ENCODE measurements at regions not wholly inside any gene's neighbourhood (a gene's known extent, or its start where the extent isn't known, plus 50 kb on each side); places are given as distances from the start of the nearest gene placed in this dataset.

DNA sequence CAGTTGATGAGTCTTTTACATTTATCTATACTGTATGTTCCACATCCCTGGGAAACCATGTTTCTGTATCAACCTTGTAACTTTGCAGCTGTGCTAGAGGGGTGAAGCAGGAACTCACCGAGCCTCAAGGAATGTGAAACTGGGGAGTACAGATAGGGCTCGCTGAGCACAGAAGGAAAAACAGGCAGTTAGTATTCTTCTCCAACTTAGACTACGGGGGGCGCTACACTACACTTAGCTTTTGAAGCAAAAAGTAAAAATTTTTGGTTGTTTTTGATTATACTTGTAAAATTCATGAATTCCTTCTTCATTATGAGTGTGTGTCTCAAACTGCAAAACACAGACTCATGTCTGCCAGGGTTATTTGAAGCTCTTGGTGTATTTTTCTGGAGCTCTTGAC lies 132.7 kb upstream of the RGMA start:
- no peaks in the 10 kb centered on the region for H3F3A ChIP-seq (replicated peaks; ENCODE audit: insufficient read depth)
- H3K9me2 ChIP-seq, result no peaks in the 10 kb centered on the region
- ChIA-PET POLR2A (no interaction called here), CTCF (no interaction called here)
- no peak overlapping the region for H3K9ac ChIP-seq
- no peak overlapping the region for H3K4me3 ChIP-seq (ENCODE audit: low read depth in 2 of 2, low read length in 1 of 2)
- TF ChIP-seq EZH2phosphoT487 (IDR thresholded peaks at IDR 0.05; ENCODE audit: borderline replicate concordance, low read depth) (no peak), YY1 (IDR thresholded peaks at IDR 0.05; ENCODE audit: low read depth) (no peak), MEF2A (IDR thresholded peaks at IDR 0.05; ENCODE audit: borderline replicate concordance, low read depth) (no peak), RCOR1 (IDR thresholded peaks at IDR 0.05; ENCODE audit: low read length) (no peak), NFIC (IDR thresholded peaks at IDR 0.05; ENCODE audit: borderline replicate concordance) (no peak)
- no peaks in the 10 kb centered on the region for H3K27me3 ChIP-seq (ENCODE audit: insufficient read depth)
- H3K79me2 ChIP-seq (ENCODE audit: insufficient read depth), result no peaks in the 10 kb centered on the region
- H2AFZ ChIP-seq (ENCODE audit: low read depth), result no peak overlapping the region
- peaks cover 0 to 4% of the 10 kb centered on the region in 2 experiments; a peak in 2 of 4 replicates for H3K4me1 ChIP-seq (ENCODE audit: control insufficient read depth in 1 of 2, insufficient read depth in 2 of 2, low read depth in 1 of 2, low read length in 1 of 2)
- no peak overlapping the region for H3K4me2 ChIP-seq
- no peak for DNase-seq
- no peaks in the 10 kb centered on the region for H3K36me3 ChIP-seq (replicated peaks in 1 of 2; ENCODE audit: control insufficient read depth in 1 of 2, insufficient read depth in 2 of 2, low read length in 1 of 2)
- no peaks in the 10 kb centered on the region for H4K20me1 ChIP-seq (ENCODE audit: insufficient read depth)
- WGBS (ENCODE audit: low lambda C conversion rate), result 24% methylated on average over 4 of the region's 4 CpGs
- H3K9me3 ChIP-seq, result no peaks in the 10 kb centered on the region
- H3K27ac ChIP-seq (ENCODE audit: low read depth in 2 of 2, low read length in 1 of 2), result no peak overlapping the region

DNA sequence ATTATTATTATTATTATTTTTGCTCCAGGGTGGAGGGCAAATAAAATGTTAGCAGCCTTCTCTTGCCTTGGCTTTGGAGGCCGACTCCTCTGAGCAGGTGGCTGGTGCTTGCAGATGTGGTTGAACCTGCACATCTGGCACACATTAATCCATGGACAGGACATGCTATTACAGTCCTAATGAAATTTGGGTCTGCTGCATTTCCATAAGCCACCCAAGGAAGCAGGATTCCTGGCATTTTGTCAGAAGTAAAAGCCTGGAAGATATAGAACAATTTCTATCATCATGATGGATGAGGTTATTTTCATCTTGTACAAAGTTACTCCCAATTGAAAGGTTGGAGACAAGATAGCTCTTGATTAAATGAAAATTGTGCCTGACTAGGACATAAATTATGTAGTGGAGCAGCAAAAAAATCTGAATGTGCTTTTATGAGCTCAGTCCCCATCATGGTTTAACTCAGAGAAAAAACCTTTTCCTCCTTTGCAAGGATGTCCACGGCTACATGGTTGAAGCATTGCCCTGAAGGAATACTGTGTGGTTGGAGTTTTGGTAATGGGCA lies 130.9 kb upstream of the RGMA start:
- Histone ChIP-seq H3K4me1 (ENCODE audit: control insufficient read depth in 1 of 2, insufficient read depth in 2 of 2, low read depth in 1 of 2, low read length in 1 of 2) (peaks cover 0 to 4% of the 10 kb centered on the region in 2 experiments; a peak in 2 of 4 replicates), H3K9me2 (no peaks in the 10 kb centered on the region), H4K20me1 (ENCODE audit: insufficient read depth) (no peaks in the 10 kb centered on the region), H3K27ac (ENCODE audit: low read depth in 2 of 2, low read length in 1 of 2) (no peak overlapping the region), H3K9me3 (peaks cover 6% of the 10 kb centered on the region; the same call in 1 of the 2 replicates), H3K36me3 (replicated peaks in 1 of 2; ENCODE audit: control insufficient read depth in 1 of 2, insufficient read depth in 2 of 2, low read length in 1 of 2) (no peaks in the 10 kb centered on the region), H3K27me3 (ENCODE audit: insufficient read depth) (no peaks in the 10 kb centered on the region), H3K9ac (no peak overlapping the region), H3F3A (replicated peaks; ENCODE audit: insufficient read depth) (no peaks in the 10 kb centered on the region), H3K4me2 (no peak overlapping the region), H3K4me3 (ENCODE audit: low read depth in 2 of 2, low read length in 1 of 2) (no peak overlapping the region), H2AFZ (ENCODE audit: low read depth) (no peak overlapping the region), H3K79me2 (ENCODE audit: insufficient read depth) (no peaks in the 10 kb centered on the region)
- no peak for TF ChIP-seq SMC3 (IDR thresholded peaks at IDR 0.05; ENCODE audit: low read depth, low read length)
- peak; percentile 90 for TF ChIP-seq RCOR1 (IDR thresholded peaks at IDR 0.05; ENCODE audit: low read length)
- TF ChIP-seq TCF12 (IDR thresholded peaks at IDR 0.05), result peak; percentile 20; the same call in 1 of the 2 replicates
- TF ChIP-seq CHD2 (IDR thresholded peaks at IDR 0.05; ENCODE audit: low read length, partially characterized antibody), result peak; percentile 10
- peak in 1 of 2 experiments; percentile 64; a peak in 1 of 4 replicates for TF ChIP-seq EP300 (IDR thresholded peaks at IDR 0.05; ENCODE audit: borderline replicate concordance in 1 of 2, low read depth in 1 of 2, low read length in 1 of 2)
- DNase-seq, result peak; percentile 70
- WGBS (ENCODE audit: low lambda C conversion rate), result 3% methylated on average over 2 of the region's 2 CpGs
- ChIA-PET POLR2A (no interaction called here), CTCF (interaction anchor here (1.0 to 1.1 kb wide), 2 partner anchors 189 to 845 kb away, joined by 3 read pairs; no protein-coding TSS in a partner anchor)

DNA sequence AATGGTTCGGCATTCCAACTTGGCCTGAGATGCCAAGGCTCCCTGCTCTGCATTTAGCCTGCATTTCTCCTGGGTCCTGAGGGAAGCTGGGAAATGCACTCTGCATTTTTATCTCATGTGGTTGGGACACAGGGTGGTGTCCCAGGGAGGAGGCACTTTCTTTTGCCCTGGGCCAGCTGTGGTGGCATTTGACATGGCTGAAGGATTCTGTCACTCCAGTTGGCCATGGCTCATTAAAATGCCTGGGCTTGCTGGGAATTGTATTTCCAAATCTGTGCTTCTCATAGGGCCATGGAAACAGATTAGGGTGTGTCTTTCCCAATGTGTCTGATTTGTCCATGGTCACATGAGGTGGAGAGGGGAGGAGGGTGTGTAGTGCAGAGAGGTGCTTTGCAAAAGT lies 128.3 kb upstream of the RGMA start:
- H3K9me2 ChIP-seq, result no peaks in the 10 kb centered on the region
- no peak overlapping the region for H2AFZ ChIP-seq (ENCODE audit: low read depth)
- H3K36me3 ChIP-seq (replicated peaks in 1 of 2; ENCODE audit: control insufficient read depth in 1 of 2, insufficient read depth in 2 of 2, low read length in 1 of 2), result no peaks in the 10 kb centered on the region
- no peak overlapping the region for H3K4me3 ChIP-seq (ENCODE audit: low read depth in 2 of 2, low read length in 1 of 2)
- H3K27me3 ChIP-seq (ENCODE audit: insufficient read depth), result no peaks in the 10 kb centered on the region
- no peak overlapping the region for H3K9ac ChIP-seq
- no peaks in the 10 kb centered on the region for H3F3A ChIP-seq (replicated peaks; ENCODE audit: insufficient read depth)
- no peak overlapping the region for H3K27ac ChIP-seq (ENCODE audit: low read depth in 2 of 2, low read length in 1 of 2)
- POLR2A ChIA-PET, result no interaction called here
- CTCF ChIA-PET, result no interaction called here
- H3K4me2 ChIP-seq, result no peak overlapping the region
- H4K20me1 ChIP-seq (ENCODE audit: insufficient read depth), result no peaks in the 10 kb centered on the region
- no peak for DNase-seq
- 27% methylated on average over 1 of the region's 1 CpG for WGBS (ENCODE audit: low lambda C conversion rate)
- no peaks in the 10 kb centered on the region for H3K79me2 ChIP-seq (ENCODE audit: insufficient read depth)
- peaks cover 0 to 4% of the 10 kb centered on the region in 2 experiments; a peak in 2 of 4 replicates for H3K4me1 ChIP-seq (ENCODE audit: control insufficient read depth in 1 of 2, insufficient read depth in 2 of 2, low read depth in 1 of 2, low read length in 1 of 2)
- H3K9me3 ChIP-seq, result peaks cover 6% of the 10 kb centered on the region; the same call in 1 of the 2 replicates
- TF ChIP-seq MEF2A (IDR thresholded peaks at IDR 0.05; ENCODE audit: borderline replicate concordance, low read depth) (no peak), RAD21 (IDR thresholded peaks at IDR 0.05; ENCODE audit: low read length) (no peak), TCF12 (IDR thresholded peaks at IDR 0.05) (no peak), GATA2 (CRISPR knock-in tag; IDR thresholded peaks at IDR 0.05) (no peak), IRF3 (IDR thresholded peaks at IDR 0.05; ENCODE audit: low read depth, low read length) (no peak), JUND (IDR thresholded peaks at IDR 0.05) (no peak), FOXM1 (IDR thresholded peaks at IDR 0.05; ENCODE audit: low read depth) (no peak), TAF1 (IDR thresholded peaks at IDR 0.05; ENCODE audit: borderline replicate concordance, low read depth, low read length) (no peak), TEAD4 (IDR thresholded peaks at IDR 0.05; ENCODE audit: borderline replicate concordance, insufficient read depth) (no peak), CTCF (IDR thresholded peaks at IDR 0.05) (no peak), ELF1 (IDR thresholded peaks at IDR 0.05) (no peak), SMC3 (IDR thresholded peaks at IDR 0.05; ENCODE audit: low read depth, low read length) (no peak)
- TF ChIP-seq, protein P1, sequence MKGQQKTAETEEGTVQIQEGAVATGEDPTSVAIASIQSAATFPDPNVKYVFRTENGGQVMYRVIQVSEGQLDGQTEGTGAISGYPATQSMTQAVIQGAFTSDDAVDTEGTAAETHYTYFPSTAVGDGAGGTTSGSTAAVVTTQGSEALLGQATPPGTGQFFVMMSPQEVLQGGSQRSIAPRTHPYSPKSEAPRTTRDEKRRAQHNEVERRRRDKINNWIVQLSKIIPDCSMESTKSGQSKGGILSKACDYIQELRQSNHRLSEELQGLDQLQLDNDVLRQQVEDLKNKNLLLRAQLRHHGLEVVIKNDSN (IDR thresholded peaks at IDR 0.05; ENCODE audit: borderline replicate concordance, low read depth), result no peak

Measured in SK-N-SH (cell line).